ENCODE measurements at regions not wholly inside any gene's neighbourhood (a gene's known extent, or its start where the extent isn't known, plus 50 kb on each side); places are given as distances from the start of the nearest gene placed in this dataset.
"Not testable (repeated sequence)": the region's sequence is repeated elsewhere in the genome, so short reads cannot be mapped to it uniquely, and the experiment has no call there.

DNA sequence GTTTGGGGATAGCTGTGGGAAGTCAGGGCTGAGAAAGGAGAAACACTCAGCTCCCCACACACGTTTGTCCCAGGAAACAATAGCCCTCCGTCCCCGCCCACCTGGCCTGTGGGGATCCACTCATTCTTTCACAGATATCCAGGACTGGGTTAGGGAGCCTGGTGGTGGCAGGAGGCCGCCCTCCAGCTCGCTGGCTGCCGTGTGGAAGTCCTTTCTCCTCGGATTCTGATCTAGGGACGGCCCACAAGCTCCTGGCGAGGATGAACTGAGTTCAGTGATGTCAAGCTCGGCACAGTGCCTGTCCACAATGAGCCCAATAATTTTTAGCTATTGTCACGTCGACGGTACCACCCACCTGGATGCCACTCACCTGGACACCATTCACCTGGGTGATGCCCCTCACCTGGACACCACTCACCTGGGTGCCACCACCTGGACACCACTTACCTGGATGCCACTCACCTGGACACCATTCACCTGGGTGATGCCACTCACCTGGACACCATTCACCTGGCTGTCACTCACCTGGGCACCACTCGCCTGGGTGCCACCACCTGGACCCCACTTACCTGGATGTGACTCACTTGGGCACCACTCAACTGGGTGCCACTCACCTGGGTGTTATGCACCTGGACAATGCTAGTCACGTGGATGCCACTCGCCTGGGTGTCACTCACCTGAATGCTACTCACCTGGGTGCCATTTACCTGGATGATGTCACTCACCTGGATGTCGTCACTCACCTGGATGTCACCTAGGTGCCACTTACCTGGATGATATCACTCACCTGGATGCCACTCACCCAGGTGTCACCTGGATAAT, 172.5 kb upstream of the FOXF1 start:
- no peak for DNase-seq

DNA sequence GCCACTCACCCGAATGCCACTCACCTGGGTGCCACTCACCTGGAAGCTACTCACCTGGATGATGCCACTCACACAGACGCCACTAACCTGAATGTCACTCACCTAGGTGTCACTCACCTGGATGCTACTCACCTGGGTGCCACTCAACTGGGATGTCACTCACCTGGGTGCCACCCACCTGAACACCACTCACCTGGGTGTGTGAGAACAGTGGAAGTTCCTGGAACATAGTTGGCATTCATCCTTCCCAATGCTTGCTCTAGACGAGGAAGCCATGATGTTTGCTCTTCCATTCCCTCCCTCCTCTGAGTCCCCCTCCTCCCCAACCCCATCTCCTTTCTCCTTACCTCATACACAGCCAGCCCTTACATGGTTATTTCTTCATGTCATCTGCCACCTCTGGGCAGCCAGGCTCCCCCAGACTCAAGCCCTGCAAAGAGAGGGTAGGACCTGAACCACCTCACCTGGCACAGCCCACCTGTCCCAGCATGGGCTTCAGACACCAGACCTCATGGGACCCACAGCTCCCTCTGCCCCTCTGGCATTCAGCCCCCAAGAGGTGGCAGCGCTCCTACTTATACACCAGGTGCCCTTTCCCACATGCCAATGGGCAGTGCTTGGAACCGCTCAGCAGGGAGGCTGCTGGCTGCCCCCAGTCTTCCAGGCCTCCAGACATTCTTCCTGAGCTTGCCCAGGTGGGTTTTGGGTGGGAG, 171.8 kb upstream of the FOXF1 start:
- no peak for DNase-seq

DNA sequence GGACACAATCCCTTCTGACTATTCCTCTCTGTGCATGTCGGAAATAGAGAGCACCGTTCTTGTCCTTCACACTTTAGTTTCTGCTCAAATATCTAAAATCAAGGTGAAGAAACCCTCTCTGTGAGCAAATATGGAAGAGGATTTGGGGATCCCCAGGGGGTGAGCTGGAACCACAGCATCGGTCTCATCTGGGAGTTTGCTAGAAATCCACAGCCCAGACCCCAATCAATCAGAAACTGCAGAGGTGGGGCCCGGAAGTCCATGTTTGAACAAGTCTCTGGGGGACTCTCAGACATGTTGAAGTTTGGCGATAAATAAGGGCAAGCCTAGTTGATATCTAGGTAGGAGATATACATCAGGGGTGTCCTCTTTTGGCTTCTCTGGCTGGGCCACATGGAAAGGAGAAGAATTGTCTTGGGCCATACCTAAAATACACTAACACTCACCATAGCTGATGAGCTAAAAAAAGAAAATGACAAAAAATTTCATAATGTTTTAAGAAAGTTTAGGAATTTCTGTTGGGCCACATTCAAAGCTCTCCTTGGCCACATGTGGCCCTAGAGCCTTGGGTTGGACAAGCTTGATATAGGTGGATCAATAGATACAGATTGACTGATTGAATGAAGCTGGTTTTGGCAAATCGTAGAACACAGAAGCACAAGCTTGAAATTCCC, 168.0 kb upstream of the FOXF1 start:
- no peak for DNase-seq

DNA sequence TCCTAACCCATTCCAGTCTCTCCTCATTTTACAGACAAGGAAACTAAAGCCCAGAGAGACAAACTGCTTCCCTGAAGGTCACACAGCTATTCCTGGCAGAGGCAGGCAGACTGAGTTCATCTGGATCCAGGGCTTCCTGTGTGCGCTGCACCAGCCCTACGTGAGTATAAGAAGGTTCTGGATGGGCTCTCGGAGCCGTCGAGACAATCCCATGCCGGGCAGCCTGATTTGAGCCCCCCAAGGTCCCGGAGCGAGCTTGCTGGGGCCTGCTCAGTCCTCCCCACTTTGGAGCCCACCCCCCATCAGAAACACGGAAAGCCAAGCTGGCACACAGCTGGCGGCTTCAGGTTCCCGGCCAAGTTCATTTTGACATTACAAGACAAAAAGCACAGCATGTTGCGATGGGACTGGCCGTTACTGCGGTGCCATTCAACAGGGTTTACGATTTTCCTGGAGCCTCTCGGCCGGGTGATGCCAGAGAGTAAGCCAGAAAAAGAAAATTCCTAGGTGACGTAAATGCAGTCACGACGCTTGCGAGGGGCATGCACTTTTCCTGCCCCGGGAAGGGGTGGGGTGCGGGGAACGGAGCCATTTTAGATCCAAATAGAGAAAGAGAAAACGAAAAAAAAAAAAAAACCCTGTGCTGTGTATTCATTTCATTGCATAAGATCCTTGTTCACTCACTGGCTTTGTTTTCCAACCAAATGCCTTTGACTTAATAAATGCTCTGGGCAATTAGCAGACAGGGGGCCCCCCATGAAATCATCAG, 167.1 kb upstream of the FOXF1 start:
- DNase-seq: no peak

DNA sequence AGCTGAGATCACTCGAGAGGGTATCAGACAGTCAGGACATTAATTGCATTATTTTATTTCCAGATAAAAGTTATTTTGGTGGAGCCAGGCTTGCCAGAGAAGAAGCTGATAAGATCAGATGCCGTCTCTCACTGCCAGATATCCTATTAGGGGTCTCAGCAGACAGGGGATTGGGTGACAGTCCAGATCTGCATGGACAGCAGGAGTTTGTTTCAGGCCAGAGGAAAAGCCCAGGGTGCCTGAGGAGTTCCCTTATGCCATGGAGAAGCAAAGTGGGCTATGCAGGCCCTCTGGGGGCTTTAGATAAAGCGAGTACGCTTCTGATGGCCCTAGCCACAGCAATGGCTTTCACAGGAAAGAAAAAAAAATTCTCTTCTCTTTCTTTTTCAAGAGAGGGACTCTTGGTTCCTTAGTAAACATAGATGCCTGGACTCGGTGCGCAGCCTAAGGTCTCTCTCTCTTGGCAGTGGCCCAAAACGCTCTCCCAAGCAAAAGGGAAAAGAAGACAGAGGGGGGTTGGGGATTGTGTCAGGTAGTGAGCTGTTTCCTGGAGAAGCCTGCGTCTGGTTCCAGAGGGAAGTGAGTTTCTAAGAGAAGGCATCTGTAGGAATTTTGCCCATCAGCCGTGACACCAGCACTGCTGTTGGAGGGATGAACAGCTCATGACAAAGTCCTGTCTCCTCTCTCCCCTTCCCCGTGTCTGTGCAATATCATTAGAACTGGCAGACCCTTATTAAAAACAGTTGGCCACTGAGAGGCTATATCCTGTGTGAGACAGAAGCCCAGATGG, 166.3 kb upstream of the FOXF1 start:
- no peak for DNase-seq

DNA sequence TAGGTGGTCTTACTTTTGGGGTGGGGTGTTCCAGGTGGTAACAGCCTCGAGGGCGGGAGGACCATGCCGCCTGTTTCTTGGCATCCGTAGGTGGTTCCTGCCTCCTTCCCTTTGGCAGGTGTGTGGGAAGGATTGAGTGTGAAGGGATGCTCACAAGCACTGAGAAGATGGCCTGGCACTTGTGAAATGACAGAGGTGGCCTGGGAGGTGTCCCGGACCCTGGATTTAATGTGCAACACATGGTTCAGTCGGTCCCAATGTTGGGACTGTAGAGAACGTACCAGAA, 165.8 kb upstream of the FOXF1 start:
- DNase-seq: no peak

DNA sequence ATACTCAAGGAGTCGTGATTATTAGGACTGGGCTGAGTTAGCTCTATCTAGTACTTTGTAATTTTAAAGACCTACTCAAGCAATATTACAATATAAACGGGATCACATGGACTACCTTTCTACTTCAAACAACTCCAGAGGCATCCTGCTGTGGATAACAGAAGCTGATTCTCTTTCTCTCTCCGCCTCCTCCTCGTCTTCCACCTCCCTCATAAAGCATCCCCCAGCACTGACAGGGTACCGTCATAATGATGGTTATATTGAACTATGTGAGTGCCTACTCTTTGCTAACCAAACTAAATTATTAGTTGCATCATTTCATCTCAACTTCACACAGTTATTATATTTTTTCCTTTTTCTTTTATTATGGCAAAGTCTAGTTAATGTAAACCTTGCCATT, 165.4 kb upstream of the FOXF1 start:
- no peak for DNase-seq

DNA sequence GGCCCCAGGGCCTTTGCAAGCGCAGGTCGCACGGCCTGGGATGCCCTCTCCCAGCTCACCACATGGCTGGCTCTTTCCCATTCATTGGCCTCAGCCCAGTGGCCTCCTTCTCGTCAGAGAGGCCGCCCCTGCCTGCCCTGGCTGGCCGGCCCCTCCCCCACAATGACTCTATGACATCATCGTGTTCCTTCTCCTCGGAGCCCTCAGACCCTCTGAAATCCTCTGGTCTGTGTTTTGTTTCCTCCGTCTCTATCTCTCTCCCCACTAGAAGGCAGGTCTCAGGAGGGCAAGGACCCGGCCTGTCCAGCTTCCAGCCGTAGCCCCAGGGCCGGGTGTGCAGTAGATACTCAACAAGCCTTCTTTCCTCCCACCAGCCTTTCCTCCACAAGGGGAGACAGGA, 164.8 kb upstream of the FOXF1 start:
- DNase-seq: no peak

DNA sequence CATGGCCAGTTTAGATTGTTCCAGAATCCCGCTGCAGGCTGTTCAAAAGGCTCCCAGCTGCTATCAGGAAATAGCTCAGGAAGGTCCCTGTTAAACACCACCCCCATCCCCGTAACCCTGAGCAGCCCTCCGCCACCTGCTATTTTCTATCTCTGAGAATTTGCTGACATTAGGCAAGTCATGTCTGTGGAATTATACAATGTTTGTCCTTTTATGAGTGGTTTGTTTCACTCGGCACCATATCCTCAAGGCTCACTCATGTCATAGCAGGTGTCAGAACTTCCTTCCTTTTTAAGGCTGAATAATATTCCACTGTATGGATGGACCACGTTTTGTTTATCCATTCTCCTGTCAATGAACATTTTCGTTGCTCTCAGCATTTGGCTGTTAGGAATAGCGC, 164.3 kb upstream of the FOXF1 start:
- no peak for DNase-seq

DNA sequence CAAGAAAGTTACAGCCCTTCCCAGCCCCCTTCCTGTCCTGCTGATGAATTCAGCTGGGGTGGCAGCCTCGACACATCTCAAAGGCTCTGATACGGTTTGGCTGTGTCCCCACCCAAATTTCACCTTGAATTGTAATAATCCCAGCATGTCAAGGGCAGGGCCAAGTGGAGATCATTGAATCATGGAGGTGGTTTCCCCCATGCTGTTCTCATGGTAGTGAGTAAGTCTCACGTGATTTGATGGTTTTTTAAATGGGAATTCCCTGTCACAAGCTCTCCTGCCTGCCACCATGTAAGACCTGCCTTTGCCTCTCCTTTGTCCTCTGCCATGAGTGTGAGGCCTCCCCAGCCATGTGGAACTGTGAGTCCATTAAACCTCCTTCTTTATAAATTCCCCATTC, 163.2 kb upstream of the FOXF1 start:
- DNase-seq: no peak

DNA sequence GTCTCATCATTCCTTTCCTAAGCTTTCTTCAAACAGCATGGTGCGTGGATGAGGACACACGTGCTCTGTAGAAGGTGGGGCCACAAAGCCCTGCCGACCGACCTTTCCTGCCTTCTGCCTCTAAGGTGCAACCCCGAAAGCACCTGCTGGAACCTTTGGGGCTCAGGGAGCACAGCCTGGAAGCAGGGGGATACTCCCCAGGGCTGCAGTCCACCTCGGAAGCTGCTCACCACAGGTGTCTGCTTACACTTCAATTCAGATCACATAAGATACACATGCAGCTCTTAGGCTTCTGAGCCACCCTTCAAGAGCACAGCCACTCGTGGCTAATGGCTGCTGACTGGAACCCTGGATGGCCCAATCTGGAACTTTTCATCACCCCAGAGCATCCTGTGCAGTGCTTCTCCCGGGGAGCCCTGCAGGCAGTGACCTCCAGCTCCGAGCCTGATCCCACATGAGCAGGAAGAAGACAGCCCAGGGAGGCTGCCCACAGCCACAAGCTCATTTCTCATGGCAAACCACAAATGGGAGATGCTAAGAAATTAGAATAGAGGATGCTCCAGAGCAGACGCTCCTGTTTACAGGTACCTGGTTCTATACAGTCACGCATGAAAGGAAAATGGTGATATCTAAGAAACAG, 162.3 kb upstream of the FOXF1 start:
- no peak for DNase-seq

DNA sequence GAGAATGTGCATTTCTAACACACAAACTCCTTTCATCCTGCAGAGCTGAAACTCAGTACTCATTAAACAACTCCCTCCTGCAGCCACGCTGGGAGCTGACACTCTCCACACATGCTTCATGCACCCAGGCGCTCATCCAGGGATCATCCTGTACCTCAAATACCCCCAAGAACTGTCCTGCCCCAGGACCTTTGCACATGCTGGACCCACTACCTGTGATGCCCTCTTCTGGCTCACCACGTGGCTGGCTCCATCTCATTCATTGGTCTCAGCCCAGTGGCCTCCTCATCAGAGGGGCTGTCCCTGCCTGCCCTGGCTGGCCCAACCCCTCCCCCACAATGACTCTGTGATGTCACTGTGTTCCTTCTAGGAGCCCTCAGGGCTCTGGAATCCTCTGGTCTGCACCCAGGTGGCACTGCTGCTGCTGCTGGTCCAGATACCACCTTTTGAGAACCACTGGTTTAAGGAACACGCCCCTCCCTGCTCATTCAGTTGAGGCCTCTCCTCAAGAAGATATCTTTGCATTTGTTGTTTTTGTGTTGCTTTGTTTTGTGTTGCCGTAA, 160.9 kb upstream of the FOXF1 start:
- DNase-seq: no peak

DNA sequence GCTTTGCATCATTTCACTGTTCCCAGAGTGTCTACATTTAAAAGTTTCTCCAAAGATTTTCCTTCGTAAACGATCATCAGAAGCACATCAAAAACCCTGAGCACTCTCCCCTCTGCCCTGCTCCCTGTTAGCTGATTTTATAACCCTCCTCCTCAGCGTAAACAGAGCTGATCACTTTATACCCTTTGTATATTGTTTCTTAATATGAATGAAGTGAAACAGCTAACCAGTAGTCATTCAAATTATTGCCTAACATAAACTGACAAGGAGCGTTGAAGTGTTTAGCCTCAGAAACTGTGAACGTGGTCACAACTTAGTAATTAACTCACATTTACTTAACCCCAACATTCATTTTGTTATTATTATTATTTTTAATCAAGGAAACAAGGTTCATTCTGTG, 160.0 kb upstream of the FOXF1 start:
- DNase-seq: no peak

DNA sequence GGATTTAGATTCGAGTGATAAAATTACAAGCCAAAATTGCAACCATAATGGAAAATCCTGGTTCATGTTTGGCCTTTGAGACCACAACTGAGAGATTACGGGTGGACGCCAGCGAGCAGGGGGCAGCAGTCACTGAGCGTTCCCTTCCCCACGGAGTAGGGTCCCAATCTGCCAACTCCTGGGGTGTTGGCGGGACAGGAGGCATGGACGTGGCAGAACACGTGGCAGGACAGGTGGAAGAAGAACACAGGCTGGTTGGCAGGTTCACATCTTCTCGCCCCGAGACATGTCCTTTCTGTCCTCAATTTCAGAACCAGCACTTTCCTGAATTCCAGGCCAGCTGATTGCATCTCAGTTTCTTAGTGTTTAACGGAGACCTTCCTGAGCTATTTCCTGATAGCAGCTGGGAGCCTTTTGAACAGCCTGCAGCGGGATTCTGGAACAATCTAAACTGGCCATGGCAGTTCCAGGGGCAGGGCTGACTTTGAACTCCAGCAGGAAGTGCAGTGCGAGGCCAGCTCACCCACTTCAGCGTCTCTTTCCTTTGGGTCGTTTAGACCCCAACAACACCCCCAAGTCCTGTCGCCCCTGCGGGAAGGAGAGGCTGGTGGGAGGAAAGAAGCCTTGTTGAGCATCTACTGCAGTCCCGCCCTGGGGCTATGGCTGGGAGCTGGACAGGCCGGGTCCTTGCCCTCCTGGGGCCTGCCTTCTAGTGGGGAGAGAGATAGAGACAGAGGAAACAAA, 159.1 kb upstream of the FOXF1 start:
- DNase-seq: no peak

DNA sequence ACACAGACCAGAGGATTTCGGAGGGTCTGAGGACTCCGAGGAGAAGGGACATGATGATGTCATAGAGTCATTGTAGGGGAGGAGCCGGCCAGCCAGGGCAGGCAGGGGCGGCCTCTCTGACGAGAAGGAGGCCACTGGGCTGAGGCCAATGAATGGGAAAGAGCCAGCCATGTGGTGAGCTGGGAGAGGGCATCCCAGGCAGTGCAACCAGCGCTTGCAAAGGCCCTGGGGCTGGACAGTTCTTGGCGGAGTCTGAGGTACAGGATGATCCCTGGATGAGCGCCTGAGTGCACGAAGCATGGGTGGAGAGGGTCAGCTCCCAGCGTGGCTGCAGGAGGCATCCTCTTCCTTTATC, 158.6 kb upstream of the FOXF1 start:
- not testable (repeated sequence) for DNase-seq

DNA sequence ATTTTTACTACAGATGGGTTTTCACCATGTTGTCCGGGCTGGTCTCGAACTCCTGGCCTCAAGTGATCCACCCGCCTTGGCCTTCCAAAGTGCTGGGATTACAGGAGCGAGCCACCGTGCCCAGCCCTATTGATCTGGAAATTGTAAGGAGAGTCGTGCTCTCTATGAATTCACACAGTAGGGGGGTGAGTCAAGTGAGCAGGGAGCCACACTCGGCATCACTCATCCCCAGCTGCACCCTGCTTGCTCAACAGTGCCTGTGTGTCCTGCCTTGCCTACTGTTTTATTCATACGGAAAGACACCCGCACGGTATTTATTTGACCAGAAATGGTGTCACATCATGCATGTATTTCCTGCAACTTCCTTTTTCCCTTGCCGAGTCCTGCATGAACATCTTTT, 157.2 kb upstream of the FOXF1 start:
- DNase-seq: no peak

DNA sequence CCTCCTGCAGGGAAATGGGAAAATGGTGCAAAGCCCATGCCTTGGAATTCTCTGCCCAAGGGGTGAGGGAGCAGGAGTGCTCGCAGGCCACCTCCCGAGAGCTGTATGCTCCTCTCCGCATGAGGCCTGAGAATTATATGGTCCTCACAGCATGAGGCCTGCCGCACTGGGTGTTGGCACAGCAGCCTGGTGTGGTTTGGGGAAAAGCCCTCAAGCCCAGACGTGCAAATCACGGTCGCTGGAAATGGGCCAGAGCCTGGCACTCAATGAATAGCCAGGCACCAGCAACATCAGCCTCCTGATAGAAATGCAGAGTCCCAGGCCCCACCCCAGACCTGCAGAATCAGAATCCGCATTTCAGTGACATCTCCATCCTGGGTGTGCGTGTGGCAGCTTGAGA, 156.4 kb upstream of the FOXF1 start:
- no peak for DNase-seq

DNA sequence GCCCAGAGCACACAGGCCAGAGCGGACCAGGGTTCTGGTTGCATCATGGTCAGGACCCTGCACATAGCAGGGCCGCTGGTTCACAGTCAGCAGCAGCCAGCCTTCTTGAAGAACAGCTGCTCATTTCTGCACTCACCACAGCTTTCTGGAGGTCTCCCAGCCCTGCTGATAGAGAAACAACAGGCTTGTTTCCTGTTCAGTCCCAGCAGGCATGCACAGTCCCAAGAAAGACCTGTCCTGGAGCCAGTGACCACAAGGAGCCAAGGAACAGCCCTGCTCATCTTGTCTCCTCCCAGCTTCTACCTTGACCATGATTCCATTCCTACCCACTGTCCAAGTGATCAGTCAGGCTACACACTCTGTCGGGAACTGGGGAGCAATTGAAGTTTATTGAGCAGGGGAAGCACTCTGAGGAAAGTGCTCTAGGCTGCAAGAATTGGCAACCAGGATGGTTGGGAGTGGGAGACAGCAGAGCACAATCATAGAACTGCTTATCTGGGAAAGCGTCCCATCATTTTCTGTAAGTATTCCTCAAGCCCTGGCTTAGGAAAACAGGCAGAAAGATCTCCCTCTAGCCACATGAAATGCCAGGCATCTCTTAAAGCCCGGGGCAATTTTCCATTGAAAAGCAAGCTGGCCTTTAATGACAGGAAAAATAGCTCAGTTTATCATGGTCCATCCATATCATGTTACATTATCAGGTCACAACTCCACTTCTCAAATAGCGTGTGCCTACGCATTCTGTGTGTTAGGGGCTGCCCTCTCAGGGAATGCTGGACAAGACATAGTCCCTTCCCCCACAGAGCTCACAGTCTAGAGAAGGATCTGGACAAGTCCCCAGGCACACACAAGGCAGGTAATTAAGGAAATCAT, 155.4 kb upstream of the FOXF1 start:
- no peak for DNase-seq

DNA sequence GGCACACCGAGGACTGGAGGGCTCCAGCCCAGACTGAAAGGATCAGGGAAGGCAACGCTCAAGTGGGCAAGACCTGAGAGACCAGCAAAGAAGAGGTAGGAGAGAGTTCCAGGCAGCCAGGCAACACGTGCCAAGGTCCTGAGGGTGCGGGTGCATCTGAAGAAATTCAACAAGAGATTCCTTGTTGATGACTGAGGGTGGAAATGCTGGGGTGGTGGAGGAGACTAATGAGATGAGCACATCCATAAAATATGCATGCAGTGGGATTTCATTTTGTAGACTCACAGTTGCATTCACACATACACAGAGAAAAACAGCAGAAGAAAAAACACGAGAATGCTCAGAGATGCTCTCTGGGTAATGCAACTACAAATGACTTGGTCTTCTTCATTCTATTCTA, 154.8 kb upstream of the FOXF1 start:
- no peak for DNase-seq

DNA sequence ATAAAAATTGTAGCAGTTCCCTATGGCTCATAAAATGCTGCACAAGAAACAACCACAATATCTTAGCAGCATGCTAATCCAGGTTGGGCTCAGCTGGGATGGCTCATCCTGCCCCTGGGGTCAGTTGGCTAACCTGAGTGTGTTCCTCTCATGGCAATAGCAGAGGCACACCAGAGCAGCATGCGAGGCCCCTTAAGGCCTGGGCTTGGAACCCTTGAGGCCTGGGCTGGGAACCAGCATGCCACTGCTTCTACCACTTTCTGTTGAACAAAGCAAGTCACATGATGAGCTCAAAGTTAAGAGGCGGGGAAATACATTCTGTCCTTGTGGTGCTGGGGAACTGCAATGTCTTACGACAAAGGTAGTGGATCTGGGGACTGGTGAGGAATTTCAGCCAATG, 154.4 kb upstream of the FOXF1 start:
- no peak for DNase-seq
